ENCODE measurements at regions not wholly inside any gene's neighbourhood (a gene's known extent, or its start where the extent isn't known, plus 50 kb on each side); places are given as distances from the start of the nearest gene placed in this dataset.

DNA sequence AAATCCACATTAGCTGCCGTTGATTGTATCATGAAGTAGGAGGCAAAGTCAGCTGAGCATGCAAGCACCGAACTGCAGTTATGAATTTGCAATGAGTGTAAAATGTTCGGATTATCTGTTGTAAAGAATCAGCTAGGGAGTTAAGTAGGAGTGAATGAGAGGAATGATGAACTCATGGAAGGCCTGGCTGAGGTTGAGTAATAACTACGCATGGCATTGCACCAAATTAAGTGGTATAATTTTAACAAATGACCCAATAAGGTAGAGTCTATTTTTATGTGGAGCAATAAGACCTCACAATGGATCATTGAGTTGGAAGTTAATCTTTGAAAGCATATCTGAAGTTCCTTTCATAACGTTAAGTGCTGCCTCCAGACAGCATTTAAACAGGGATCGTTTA lies 288.2 kb upstream of the CHST9 start:
- BruUV-seq (replicated peaks) = no TSS peak
- H3K4me3 ChIP-seq (replicated peaks in 1 of 2; ENCODE audit: low read depth in 1 of 2, low read length in 2 of 2) = no peak overlapping the region
- H3K36me3 ChIP-seq (ENCODE audit: control insufficient read depth in 1 of 2, insufficient read depth in 2 of 2, low read length in 2 of 2) = no peaks in the 10 kb centered on the region
- H3K4me1 ChIP-seq (ENCODE audit: control insufficient read depth in 1 of 2, insufficient read depth in 2 of 2, low read length in 2 of 2) = no peaks in the 10 kb centered on the region
- H3K9ac ChIP-seq (ENCODE audit: low read length) = no peak overlapping the region
- ATAC-seq (no peak), DNase-seq (ENCODE audit: low read depth, low spot score) (no peak)
- intact Hi-C loops (cut with micrococcal nuclease) = no loop called here
- peaks cover 0 to 4% of the 10 kb centered on the region in 2 experiments; a peak in 1 of 4 replicates for H3K9me3 ChIP-seq (ENCODE audit: control insufficient read depth in 1 of 2, insufficient read depth in 1 of 2, low read depth in 1 of 2, low read length in 2 of 2)
- CTCF ChIA-PET = no interaction called here
- no peaks in the 10 kb centered on the region for H3K79me2 ChIP-seq (ENCODE audit: insufficient read depth, low read length)
- POLR2A ChIA-PET = no interaction called here
- TF ChIP-seq SP1 (IDR thresholded peaks at IDR 0.05; ENCODE audit: low read depth) (no peak), SRF (IDR thresholded peaks at IDR 0.05; ENCODE audit: low read depth) (no peak), EGR1 (IDR thresholded peaks at IDR 0.05; ENCODE audit: low read depth) (no peak), POLR2AphosphoS5 (IDR thresholded peaks at IDR 0.05; ENCODE audit: low read depth, low read length) (no peak), YY1 (IDR thresholded peaks at IDR 0.05; ENCODE audit: extremely low read depth, insufficient replicate concordance, low read depth, low read length) (no peak), TCF7L2 (IDR thresholded peaks at IDR 0.05; ENCODE audit: borderline replicate concordance, extremely low read depth, insufficient read depth, insufficient read length) (no peak), CEBPB (IDR thresholded peaks at IDR 0.05; ENCODE audit: low read depth) (no peak), CBX3 (IDR thresholded peaks at IDR 0.05; ENCODE audit: low read depth) (no peak), ZFX (IDR thresholded peaks at IDR 0.05) (no peak), SIN3A (IDR thresholded peaks at IDR 0.05; ENCODE audit: low read depth) (no peak), FOSL1 (IDR thresholded peaks at IDR 0.05; ENCODE audit: low read depth) (no peak), JUND (IDR thresholded peaks at IDR 0.05) (no peak), EZH2phosphoT487 (IDR thresholded peaks at IDR 0.05; ENCODE audit: borderline replicate concordance) (no peak), ZNF274 (IDR thresholded peaks at IDR 0.05; ENCODE audit: low read depth, low read length) (no peak)
- TF ChIP-seq, protein P1, sequence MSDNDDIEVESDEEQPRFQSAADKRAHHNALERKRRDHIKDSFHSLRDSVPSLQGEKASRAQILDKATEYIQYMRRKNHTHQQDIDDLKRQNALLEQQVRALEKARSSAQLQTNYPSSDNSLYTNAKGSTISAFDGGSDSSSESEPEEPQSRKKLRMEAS (IDR thresholded peaks at IDR 0.05) = no peak
- TF ChIP-seq, protein P2, sequence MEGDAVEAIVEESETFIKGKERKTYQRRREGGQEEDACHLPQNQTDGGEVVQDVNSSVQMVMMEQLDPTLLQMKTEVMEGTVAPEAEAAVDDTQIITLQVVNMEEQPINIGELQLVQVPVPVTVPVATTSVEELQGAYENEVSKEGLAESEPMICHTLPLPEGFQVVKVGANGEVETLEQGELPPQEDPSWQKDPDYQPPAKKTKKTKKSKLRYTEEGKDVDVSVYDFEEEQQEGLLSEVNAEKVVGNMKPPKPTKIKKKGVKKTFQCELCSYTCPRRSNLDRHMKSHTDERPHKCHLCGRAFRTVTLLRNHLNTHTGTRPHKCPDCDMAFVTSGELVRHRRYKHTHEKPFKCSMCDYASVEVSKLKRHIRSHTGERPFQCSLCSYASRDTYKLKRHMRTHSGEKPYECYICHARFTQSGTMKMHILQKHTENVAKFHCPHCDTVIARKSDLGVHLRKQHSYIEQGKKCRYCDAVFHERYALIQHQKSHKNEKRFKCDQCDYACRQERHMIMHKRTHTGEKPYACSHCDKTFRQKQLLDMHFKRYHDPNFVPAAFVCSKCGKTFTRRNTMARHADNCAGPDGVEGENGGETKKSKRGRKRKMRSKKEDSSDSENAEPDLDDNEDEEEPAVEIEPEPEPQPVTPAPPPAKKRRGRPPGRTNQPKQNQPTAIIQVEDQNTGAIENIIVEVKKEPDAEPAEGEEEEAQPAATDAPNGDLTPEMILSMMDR (IDR thresholded peaks at IDR 0.05 in 2 of 3, conservative IDR thresholded peaks at IDR 0.05 in 1 of 3; ENCODE audit: borderline replicate concordance in 1 of 3, insufficient read depth in 1 of 3, low read depth in 2 of 3, low read length in 2 of 3) = no peak
- TF ChIP-seq, protein P3, sequence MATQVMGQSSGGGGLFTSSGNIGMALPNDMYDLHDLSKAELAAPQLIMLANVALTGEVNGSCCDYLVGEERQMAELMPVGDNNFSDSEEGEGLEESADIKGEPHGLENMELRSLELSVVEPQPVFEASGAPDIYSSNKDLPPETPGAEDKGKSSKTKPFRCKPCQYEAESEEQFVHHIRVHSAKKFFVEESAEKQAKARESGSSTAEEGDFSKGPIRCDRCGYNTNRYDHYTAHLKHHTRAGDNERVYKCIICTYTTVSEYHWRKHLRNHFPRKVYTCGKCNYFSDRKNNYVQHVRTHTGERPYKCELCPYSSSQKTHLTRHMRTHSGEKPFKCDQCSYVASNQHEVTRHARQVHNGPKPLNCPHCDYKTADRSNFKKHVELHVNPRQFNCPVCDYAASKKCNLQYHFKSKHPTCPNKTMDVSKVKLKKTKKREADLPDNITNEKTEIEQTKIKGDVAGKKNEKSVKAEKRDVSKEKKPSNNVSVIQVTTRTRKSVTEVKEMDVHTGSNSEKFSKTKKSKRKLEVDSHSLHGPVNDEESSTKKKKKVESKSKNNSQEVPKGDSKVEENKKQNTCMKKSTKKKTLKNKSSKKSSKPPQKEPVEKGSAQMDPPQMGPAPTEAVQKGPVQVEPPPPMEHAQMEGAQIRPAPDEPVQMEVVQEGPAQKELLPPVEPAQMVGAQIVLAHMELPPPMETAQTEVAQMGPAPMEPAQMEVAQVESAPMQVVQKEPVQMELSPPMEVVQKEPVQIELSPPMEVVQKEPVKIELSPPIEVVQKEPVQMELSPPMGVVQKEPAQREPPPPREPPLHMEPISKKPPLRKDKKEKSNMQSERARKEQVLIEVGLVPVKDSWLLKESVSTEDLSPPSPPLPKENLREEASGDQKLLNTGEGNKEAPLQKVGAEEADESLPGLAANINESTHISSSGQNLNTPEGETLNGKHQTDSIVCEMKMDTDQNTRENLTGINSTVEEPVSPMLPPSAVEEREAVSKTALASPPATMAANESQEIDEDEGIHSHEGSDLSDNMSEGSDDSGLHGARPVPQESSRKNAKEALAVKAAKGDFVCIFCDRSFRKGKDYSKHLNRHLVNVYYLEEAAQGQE (IDR thresholded peaks at IDR 0.05; ENCODE audit: low read depth) = no peak
- no peak overlapping the region for H3K27ac ChIP-seq (ENCODE audit: low read depth, low read length)
- H3K27me3 ChIP-seq (ENCODE audit: insufficient read depth, low read length) = no peaks in the 10 kb centered on the region
- no peak overlapping the region for H3K4me2 ChIP-seq (ENCODE audit: low read length)
- H3K9me2 ChIP-seq (ENCODE audit: insufficient read depth) = no peaks in the 10 kb centered on the region
- RAD21 ChIA-PET (ENCODE audit: low non-redundant PET in 1 of 2, low total read pairs in 2 of 2, uncharacterized antibody in 2 of 2, unreplicated experiment in 2 of 2) = no interaction called here
- no peak overlapping the region for H2AFZ ChIP-seq (ENCODE audit: low read depth, low read length, poor library complexity, severe bottlenecking)
- no peaks in the 10 kb centered on the region for H4K20me1 ChIP-seq (ENCODE audit: insufficient read depth)

Measured in HCT116 (cell line).